ENCODE measurements at regions not wholly inside any gene's neighbourhood (a gene's known extent, or its start where the extent isn't known, plus 50 kb on each side); places are given as distances from the start of the nearest gene placed in this dataset.
"Not testable (repeated sequence)": the region's sequence is repeated elsewhere in the genome, so short reads cannot be mapped to it uniquely, and the experiment has no call there.

DNA sequence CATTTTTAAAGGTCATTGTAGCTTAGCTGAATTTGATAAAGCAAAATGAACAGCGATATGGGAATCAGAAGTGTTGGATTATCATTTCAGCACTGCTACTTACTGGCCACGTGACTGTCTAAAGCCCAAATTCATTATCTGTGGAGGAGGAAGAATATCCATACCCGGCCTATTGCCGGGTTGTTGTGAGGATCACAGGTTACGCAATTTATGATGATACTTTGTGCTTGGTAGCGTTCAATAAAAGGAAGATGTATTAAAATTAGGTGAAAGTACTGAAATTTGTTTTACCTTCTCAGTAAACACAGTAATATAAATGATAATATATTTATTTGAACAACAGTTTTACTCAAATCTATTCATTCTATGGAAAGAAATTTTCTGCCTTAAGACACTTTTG, 1540.2 kb downstream of the ADGRL3 start:
- DNase-seq (ENCODE audit: extremely low read depth in 1 of 2, low read depth in 1 of 2), result no peak

DNA sequence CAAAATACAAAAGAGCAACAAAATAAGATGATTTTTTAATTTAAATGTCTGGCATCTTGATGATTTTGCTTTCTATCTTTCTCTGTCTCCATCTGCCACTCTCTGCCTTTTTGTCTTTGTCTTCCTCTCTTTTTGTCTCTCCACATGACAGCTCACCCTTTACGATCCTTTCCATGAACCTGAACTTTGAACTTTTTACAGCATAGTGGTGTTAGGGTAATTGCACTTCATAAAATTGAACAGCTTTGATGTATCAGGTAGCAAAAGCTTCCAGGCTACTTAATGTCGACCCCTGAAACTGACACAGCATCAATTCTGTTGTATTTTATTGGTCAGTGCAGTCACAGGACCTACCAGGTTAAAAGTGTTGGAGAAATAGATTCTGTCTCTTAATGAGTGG, 1517.0 kb downstream of the ADGRL3 start:
- DNase-seq (ENCODE audit: extremely low read depth in 1 of 2, low read depth in 1 of 2), result no peak

DNA sequence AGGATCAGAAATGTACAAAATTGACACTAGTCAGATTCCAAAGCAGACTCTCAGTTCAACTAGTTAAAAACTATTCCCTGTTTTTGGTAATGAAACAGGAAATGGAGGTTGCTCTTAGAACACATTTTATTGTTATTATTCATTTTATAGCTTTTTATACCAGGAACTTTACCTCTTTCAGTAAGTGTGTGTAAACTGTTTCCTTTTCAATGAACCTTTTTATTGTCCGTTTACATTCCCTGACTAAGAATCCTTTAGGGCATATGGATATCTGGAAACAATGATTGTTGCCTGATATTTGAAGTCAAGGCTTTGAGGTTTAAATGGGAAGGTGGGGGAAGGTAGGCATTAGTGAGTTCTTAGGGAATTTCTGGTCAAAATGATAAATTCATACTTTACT, 1511.4 kb downstream of the ADGRL3 start:
- DNase-seq (ENCODE audit: extremely low read depth in 1 of 2, low read depth in 1 of 2), result no peak

DNA sequence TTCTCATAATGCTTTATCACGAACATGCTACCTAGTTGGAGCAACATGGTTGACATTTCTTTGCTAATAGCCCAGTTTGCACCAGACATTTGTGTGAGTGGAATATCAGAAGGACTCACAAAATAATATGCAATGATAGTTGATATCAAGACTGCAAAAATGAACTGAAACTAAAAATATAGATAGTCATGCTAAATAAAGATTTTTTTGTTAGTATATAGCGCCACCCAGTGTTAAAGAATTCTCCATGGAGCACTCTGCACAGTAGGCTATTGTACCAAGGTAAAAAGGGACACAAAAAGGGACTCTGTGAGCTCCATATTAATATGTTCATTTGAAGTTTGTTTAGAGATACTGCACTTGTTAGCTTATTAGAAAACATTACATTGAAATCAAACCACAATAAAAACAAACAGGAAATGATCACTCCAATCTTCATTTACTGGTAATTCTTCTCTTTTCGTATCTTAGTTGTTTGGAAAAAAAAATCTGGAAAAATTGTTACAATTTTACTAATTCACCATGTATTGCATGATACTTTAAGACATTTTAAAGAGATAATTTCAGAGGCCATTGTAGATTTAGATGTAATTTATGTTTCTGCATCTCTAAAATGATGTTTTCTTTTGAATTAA, 1509.6 kb downstream of the ADGRL3 start:
- no peak for DNase-seq (ENCODE audit: extremely low read depth in 1 of 2, low read depth in 1 of 2)

DNA sequence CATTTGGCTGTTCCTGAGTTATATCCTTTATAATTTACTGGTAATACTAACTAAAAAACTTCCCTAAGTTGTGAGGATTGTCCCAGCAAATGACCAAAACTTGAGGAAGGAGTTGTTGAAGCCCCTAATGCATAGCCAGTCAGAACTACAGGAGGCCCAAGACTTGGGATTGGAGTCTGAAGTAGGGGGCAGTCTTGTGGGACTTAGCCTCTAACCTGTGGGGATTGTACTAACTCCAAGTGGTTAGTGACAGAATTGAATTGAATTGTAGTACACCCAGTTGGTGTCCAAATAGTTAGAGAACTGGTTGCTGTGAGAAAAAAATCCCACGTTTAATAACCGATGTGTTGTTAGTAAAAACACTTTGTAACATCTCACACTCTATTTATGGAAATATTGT, 1506.3 kb downstream of the ADGRL3 start:
- no peak for DNase-seq (ENCODE audit: extremely low read depth in 1 of 2, low read depth in 1 of 2)

DNA sequence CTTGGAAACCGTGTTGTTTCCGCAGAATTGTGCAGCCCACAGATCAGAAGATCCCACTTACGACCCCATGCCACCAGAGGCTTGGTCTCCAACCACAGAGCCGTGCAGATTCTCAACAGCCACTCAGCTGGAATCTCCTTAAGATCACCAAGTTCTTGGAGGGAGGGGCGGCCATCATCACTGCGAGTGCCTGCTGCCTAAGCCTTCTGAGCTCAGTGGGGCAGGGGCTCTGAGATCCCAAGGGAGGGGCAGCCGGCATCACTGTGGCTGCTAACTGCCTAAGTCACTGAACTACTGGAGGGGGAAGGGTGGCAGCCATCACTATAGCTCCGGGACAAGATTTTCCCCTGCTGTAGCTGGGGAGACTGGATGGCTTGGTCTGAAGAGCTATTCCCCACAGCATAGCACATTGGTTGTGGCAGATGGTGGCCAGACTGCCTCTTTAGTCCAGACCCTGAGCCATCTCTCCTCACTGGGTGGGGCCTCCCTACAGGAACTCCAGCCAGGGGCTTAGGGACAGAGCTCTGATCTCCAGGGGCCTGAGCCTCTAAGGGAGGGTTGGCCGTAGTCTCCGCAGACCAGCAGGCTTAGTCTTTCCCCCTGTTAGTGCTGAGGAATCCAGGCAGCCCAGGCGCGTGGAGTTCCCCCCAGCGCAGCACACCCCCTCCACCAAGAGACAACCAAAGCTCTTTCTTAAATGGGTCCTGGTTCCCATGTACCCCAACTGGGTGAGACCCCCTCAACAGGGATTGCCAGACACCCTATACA, 1483.9 kb downstream of the ADGRL3 start:
- no peak for DNase-seq (ENCODE audit: extremely low read depth in 1 of 2, low read depth in 1 of 2)

DNA sequence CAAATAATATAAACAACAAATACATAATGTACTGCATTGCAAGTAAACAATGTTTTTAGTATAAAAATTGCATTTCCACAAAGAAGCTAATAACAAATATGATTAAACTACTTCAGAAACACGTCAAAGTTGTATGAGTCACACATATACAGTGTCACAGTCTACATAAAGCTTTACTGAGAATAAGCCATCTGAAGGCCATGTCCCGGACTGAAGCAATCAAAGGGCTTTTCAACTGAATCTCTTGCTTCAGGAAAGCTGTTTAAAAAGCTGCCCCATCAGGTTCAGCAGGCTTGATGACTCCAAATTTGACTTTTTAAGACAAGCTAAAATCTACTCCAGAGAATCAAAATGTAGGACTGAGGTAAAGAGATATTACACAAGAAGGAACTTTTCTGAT, 1476.8 kb downstream of the ADGRL3 start:
- DNase-seq (ENCODE audit: extremely low read depth in 1 of 2, low read depth in 1 of 2), result no peak

DNA sequence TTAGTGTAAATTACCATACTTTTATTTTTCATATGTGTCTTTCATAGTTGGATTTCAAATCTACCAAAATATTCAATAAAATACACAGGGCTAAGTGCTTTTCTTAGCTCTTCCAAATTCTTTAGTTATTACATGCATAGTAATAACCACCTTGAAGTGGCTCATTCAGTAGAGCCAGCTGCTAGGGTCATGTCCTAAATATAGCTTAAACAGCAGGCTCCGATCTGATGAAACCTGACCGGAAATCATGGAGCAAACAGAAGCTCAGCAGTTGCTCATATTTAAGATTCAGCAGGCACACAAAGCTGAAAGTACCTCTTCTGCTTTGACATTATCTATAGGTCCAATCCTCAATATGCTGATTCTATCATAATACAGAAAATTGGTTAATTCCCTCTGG, 1470.4 kb downstream of the ADGRL3 start:
- DNase-seq (ENCODE audit: extremely low read depth in 1 of 2, low read depth in 1 of 2), result no peak

DNA sequence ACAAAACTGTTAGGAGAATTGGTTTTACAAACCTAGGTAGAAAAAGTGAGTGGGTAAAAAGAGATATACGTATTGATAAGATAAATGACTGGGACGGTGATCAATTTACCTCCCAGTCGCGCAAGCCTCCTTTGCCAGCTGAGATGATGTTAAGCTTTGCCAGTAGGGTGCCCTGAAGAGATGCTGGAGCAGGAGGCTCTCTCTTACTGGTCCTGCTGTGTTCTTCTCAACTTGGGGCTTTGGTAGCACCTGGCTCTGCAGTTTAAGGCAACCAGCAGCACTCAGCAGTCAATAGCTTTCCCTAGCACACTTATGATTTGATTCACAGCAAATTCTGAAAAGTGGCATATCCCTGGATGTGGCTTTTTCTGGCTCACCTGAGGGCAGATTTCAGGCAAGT, 1461.7 kb downstream of the ADGRL3 start:
- DNase-seq (ENCODE audit: extremely low read depth in 1 of 2, low read depth in 1 of 2), result no peak

DNA sequence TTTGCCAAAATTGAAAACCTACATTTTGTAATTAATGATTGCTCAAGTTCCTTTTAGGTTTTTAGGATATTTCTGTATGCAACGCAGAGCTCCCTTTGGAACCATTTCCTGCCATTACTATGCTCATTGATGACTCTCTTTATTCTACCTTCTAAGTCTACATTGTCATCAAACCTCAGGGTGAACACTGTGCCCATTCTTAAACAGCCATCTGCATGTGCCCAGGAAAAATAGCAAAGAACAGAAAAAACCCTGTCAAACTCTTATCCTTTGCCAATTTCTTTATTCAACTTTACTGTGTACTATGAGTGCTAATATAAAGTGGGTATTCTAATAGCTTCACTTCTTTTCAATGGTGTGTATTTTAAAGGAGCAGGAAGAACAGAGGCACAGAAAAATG, 1455.9 kb downstream of the ADGRL3 start:
- no peak for DNase-seq (ENCODE audit: extremely low read depth in 1 of 2, low read depth in 1 of 2)

DNA sequence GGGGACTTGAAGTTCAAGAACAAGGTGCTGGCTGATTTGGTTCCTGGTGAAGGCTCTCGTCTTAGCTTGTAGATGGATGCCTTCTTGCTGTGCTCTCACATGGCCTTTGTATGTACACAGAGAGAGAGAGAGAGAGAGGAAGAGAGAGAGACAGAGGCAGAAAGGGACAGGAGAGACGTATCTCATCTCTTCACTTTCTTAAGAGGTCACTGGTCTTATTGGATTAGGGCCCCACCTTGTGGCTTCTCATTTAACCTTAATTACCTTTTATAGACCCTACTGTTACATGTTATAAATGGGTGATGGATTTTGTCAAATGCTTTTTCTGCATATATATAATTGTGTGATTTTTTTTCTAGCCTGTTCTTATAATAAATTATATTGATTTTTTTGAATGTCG, 1444.2 kb downstream of the ADGRL3 start:
- no peak for DNase-seq (ENCODE audit: extremely low read depth in 1 of 2, low read depth in 1 of 2)

DNA sequence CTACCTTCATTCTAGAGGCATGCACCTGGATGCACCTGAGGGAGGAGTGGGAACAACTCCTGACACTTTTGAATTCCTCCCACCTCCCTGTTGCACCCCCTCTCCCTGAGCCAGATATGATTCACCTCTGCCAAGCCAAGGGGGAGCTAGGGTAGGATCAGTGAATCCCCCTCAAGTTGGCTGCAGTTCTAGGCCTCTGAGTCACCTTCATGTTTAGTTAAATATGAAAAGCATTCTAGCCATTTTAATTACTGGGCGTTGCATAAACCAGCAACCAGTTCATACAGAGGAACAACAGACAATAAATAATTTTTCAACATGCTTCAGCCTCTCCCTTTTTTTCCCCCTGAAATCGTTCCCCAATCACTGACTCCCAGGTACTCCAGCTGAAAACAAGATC, 1440.2 kb downstream of the ADGRL3 start:
- DNase-seq (ENCODE audit: extremely low read depth in 1 of 2, low read depth in 1 of 2), result no peak

DNA sequence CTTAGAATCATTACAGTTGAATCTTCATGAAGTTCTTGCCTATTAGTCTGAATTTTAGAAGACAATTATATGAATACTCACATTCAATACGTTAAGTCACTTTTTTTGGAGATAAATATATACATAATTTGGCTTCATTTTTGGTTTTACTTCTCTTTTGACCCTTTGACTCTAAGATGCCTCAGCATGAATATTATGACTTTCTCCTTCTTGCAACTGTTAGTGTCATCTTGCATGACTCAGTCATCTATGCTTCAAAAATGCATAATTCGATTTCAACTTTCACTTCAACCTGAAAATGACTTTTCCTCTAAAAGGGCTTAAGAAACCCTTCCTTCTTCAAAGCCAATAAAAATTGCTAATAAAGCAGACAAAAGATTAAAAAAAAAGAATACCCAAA, 1427.5 kb downstream of the ADGRL3 start:
- DNase-seq (ENCODE audit: extremely low read depth in 1 of 2, low read depth in 1 of 2), result no peak

DNA sequence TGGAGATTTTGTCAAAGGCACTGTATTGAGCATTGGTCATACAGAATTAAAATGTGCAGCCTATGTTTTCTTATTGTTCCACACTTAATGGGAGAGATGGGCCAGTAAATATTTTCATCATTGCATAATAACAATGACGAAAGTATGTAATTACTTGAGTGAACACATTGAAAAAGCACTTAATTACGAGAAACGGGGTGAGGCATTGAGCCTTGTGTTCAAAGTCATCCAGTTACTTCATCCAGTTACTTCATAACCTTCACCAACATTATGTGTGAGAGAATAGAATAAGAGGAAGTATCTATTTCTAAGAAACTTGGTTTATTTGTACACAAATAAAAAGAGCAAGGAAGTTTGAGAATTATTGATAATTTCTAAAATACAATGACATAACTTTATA, 1427.0 kb downstream of the ADGRL3 start:
- no peak for DNase-seq (ENCODE audit: extremely low read depth in 1 of 2, low read depth in 1 of 2)

DNA sequence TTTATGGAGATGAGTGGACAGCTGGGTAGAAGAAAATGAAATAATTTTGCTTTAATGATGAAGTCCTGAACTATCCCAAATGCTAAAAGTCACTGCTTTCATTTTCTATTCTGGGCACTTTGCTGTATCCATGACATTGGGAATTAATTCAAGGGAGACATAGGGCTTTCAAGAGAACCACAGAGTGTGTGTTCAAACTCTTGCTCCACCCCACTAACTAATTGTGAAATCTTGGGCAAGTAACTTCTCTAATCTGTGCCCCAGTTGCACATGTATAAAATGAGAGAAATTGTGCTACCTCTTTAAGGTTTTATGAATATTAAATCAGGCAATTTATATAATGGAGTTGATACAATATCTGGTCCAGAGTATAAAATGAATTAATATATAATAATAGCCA, 1422.0 kb downstream of the ADGRL3 start:
- DNase-seq (ENCODE audit: extremely low read depth in 1 of 2, low read depth in 1 of 2), result no peak

DNA sequence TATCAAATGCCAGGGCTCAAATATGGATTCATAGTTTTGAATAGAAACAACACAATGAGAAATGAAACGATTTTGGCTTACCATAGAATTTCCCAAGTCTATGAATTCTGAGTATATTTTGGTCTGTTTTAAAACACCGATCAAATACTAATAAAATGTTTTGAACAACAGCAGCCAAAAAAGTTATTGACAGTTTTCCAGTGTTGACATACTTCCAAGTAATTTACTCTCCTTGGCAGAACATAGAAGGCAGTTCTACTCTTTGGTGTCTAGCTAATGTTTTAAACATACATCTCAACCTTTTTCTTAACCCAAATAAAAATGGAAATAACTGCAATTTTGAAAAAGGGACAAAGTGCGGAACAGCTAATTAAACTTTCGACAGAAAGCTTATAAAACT, 1419.8 kb downstream of the ADGRL3 start:
- no peak for DNase-seq (ENCODE audit: extremely low read depth in 1 of 2, low read depth in 1 of 2)

DNA sequence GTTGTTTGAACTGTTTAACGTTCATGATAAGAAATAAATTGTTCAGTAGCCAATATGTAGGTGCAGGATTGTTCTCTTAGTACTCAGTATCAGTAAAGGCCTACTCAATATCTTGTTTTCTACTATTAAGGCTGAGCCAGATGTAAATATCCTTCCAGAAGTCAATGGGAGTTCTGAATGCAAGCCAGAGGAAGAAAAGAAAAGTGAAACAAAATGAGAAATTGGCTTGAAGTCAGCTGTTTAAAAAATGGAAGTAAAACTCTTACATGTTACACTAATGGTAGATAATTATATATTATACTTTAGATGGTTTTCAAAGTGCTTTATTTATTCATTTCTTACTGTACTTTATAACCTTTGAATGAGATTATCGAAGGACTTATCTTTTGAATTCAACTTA, 1417.9 kb downstream of the ADGRL3 start:
- DNase-seq (ENCODE audit: extremely low read depth in 1 of 2, low read depth in 1 of 2), result no peak

DNA sequence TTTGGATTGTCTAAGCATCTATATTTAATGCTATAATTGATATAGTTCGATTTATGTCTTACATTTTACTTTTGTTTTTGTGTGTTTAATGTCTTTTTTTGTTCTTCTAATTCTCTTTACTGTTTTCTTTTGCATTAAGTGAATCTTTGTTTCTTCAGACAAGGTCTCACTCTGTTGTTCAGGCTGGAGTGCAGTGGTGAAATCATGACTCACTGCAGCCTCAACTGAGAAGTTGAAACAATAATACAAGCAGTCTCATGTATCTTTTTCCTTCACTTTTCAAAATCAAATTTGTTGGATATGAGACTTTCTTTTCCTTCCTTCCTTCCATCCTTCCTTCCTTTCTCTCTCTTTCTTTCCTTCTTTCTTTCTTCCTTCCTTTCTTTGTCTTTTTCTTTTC, 1401.6 kb downstream of the ADGRL3 start:
- DNase-seq (ENCODE audit: extremely low read depth in 1 of 2, low read depth in 1 of 2), result no peak

DNA sequence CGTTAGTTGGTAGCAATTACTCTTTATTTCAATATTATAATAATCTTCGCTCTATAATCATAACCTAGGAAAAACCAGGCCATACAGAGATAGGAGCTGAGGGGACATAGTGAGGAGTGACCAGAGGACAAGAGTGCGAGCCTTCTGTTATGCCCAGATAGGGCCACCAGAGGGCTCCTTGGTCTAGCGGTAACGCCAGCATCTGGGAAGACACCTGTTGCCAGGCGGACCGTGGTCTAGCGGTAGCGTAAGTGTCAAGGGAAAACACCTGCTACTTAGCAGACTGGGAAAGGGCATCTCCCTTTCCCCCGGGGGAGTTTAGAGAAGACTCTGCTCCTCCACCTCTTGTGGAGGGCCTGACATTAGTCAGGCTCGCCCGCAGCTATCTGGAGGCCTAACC, 1395.1 kb downstream of the ADGRL3 start:
- not testable (repeated sequence) for DNase-seq (ENCODE audit: extremely low read depth in 1 of 2, low read depth in 1 of 2)

DNA sequence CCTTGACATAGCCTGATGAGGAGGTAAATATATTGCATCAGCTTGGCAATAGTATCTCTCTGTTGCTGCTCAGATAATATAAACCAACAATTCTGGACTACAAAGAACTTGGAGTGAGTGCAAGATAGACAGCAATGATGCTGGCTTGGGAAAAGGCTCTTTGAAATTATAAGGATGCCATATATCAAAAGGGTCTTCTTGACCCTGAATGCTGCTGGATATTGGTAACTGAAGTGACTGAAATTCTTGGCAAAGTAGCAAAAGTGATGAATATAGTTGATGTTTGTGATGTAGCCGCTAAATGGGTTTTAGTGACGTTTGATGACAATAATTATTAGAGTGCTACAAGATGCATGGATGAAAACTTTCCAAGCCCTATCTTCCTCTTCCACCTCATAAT, 1391.6 kb downstream of the ADGRL3 start:
- no peak for DNase-seq (ENCODE audit: extremely low read depth in 1 of 2, low read depth in 1 of 2)

DNA sequence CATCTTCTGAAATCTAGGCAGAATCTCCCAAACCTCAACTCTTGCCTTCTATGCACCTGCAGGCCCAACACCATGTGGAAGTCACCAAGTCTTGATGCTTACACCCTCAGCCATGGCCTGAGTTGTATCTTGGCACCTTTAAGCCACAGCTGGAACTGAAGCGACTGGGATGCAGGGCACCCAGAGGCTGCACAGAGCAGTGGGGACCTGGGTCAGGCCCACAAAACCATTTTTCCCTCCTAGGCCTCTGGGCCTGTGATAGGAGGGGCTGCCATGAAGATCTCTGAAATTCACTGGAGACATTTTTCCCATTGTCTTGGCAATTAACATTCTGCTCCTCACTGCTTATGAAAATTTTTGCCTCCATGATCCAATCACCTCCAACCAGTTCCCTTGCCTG, 1388.5 kb downstream of the ADGRL3 start:
- DNase-seq (ENCODE audit: extremely low read depth in 1 of 2, low read depth in 1 of 2), result no peak

DNA sequence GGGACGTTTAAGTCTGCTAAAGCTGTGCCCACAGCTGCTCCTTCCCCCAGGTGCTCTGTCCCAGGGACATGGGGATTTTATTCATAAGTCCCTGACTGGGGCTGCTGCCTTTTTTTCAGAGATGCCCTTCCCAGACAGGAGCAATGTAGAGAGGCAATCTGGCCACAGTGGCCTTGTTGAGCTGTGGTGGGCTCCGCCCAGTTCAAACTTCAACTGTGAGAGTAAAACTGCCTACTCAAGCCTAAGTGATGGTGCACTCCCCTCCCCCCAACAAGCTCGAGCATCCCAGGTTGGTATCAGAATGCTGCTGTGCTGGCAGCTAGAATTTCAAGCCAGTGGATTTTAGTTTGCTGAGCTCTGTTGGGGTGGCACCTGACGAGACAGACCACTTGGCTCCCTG, 1371.4 kb downstream of the ADGRL3 start:
- DNase-seq (ENCODE audit: extremely low read depth in 1 of 2, low read depth in 1 of 2), result no peak

DNA sequence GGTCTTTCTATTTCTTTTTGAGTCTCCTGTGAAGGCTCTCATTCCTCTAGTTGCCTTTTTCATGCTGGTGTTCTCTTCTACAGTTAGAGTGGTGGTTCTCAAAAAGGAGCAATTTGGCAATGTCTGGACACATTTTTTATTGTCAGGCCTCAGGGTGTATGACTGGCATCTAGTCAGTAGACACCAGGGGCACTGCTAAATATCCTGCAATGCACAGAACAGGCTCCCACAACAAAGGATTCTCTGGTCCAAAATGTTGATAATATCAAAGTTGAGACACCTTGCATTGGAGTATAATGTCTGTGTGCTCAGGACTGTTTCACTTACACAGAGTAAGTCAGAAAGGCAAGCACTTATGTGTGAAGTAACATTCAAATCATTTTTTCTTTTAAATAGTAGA, 1360.7 kb downstream of the ADGRL3 start:
- no peak for DNase-seq (ENCODE audit: extremely low read depth in 1 of 2, low read depth in 1 of 2)

Measured in stimulated activated CD8-positive, alpha-beta memory T cell treated with anti-CD3 and anti-CD28 coated beads, Interleukin-7, amount 100 ng/mL, for 48 hours (primary cell).